ENCODE measurements at regions not wholly inside any gene's neighbourhood (a gene's known extent, or its start where the extent isn't known, plus 50 kb on each side); places are given as distances from the start of the nearest gene placed in this dataset.

GRCh38 chr2:221096706-221097567 lies 475.2 kb downstream of the EPHA4 start:
- Histone ChIP-seq H3K36me3 (no peaks in the 10 kb centered on the region), H3K27me3 (no peaks in the 10 kb centered on the region), H3K9me3 (no peaks in the 10 kb centered on the region), H3K4me3 (replicated peaks in 1 of 3) (no peak overlapping the region), H3K27ac (no peak overlapping the region), H3K4me1 (no peaks in the 10 kb centered on the region)
- WGBS, 2 donors = 82 to 83% methylated on average over 10 of the region's 10 CpGs
- intact Hi-C loops (cut with DNase I) = no loop called here
- TF ChIP-seq CTCF (IDR thresholded peaks at IDR 0.05) (no peak), POLR2A (IDR thresholded peaks at IDR 0.05) (no peak)
- no peak for DNase-seq

GRCh38 chr2:221097568-221097915 lies 474.6 kb downstream of the EPHA4 start:
- DNase-seq = no peak
- TF ChIP-seq CTCF (IDR thresholded peaks at IDR 0.05) (no peak), POLR2A (IDR thresholded peaks at IDR 0.05) (no peak)
- intact Hi-C loops (cut with DNase I) = no loop called here
- Histone ChIP-seq H3K9me3 (no peaks in the 10 kb centered on the region), H3K4me3 (replicated peaks in 1 of 3) (no peak overlapping the region), H3K4me1 (no peaks in the 10 kb centered on the region), H3K27ac (no peak overlapping the region), H3K27me3 (no peaks in the 10 kb centered on the region), H3K36me3 (no peaks in the 10 kb centered on the region)
- WGBS, 2 donors = 69 to 100% methylated on average over 1 of the region's 1 CpG

- Histone ChIP-seq H3K4me1 (no peaks in the 10 kb centered on the region), H3K27ac (no peak overlapping the region), H3K4me3 (replicated peaks in 1 of 3) (no peak overlapping the region), H3K27me3 (no peaks in the 10 kb centered on the region), H3K36me3 (no peaks in the 10 kb centered on the region), H3K9me3 (no peaks in the 10 kb centered on the region)
- DNase-seq = no peak
- intact Hi-C loops (cut with DNase I) = no loop called here
- no peak for TF ChIP-seq POLR2A (IDR thresholded peaks at IDR 0.05)
- TF ChIP-seq CTCF (IDR thresholded peaks at IDR 0.05) = no peak
- 87 to 94% methylated on average over 7 of the region's 7 CpGs for WGBS, 2 donors
Observed at GRCh38 chr2:221097949-221098348, 474.2 kb downstream of the EPHA4 start.

GRCh38 chr2:221100467-221101089 lies 471.5 kb downstream of the EPHA4 start:
- intact Hi-C loops (cut with DNase I) = loop anchor here (10.0 kb wide), 1 partner anchor 474 kb away; the partner anchor contains the start of gene EPHA4
- no peaks in the 10 kb centered on the region for H3K27me3 ChIP-seq
- 80 to 84% methylated on average over 11 of the region's 11 CpGs for WGBS, 2 donors
- no peaks in the 10 kb centered on the region for H3K36me3 ChIP-seq
- no peaks in the 10 kb centered on the region for H3K9me3 ChIP-seq
- TF ChIP-seq POLR2A (IDR thresholded peaks at IDR 0.05) (no peak), CTCF (IDR thresholded peaks at IDR 0.05) (peak in 4 of 6 experiments; percentile 19 to 41 (median 32))
- no peak overlapping the region for H3K4me3 ChIP-seq (replicated peaks in 1 of 3)
- H3K4me1 ChIP-seq = peaks cover 0 to 12% of the 10 kb centered on the region in 2 donors
- H3K27ac ChIP-seq = no peak overlapping the region
- no peak for DNase-seq

Measured in thyroid gland (tissue), 4 donors.